A673 (cell line): ENCODE measurements at regions not wholly inside any gene's neighbourhood (a gene's known extent, or its start where the extent isn't known, plus 50 kb on each side); places are given as distances from the start of the nearest gene placed in this dataset.

Experiments used
- CTCF ChIP-seq: fragments of 300-800, 200-600 bp; sonication (generic); conservative IDR thresholded peaks from 2 replicates; pipeline ENCODE4 v1.5.1; 2017; ENCODE audit warnings: low read depth, mild to moderate bottlenecking, antibody characterized with exemption, low read length, moderate library complexity, mixed read lengths
- EZH2 ChIP-seq: fragments of 200-600 bp; sonication (generic); IDR thresholded peaks from 2 replicates; pipeline ENCODE4 v1.6.1; 2017; ENCODE audit warnings: borderline replicate concordance, low read depth, mild to moderate bottlenecking, mixed read lengths, antibody characterized with exemption, low read length; ENCODE audit not compliant: poor library complexity, severe bottlenecking

GRCh38 chr14:38737686-38738407 is 365.2 kb downstream of the SEC23A start:
- TF ChIP-seq CTCF, result no peak
- TF ChIP-seq EZH2, result no peak
